SK-N-SH (cell line): ENCODE measurements at regions not wholly inside any gene's neighbourhood (a gene's known extent, or its start where the extent isn't known, plus 50 kb on each side); places are given as distances from the start of the nearest gene placed in this dataset.

ENCODE experiments used
- CTCF ChIA-PET: fragments of 300-600, 350-600 bp; formaldehyde crosslinking; extraction: SDS; loops from one replicate; lab custom pipeline; 2021; lab: Yijun Ruan, JAX
- POLR2A ChIA-PET: fragments of 350-600 bp; sonication (Branson Sonifier 250); formaldehyde crosslinking; extraction: SDS; loops from one replicate; lab custom pipeline; 2020; ENCODE audit warnings: antibody characterized with exemption, inconsistent platforms; lab: Yijun Ruan, JAX
- DNase-seq: peaks from one replicate; pipeline ENCODE4 v3.0.0; 2012
- H2AFZ ChIP-seq: fragments of 200-600 bp; sonication (generic); 2 replicates; pipeline ENCODE4 v1.8.1; 2016; ENCODE audit warnings: antibody characterized with exemption, mild to moderate bottlenecking, low read depth
- H3F3A ChIP-seq: fragments of 200-600 bp; sonication (generic); replicated peaks from 2 replicates; pipeline ENCODE3; 2016; ENCODE audit warnings: antibody characterized with exemption, mild to moderate bottlenecking; ENCODE audit not compliant: insufficient read depth
- H3K27ac ChIP-seq, 2 experiments: fragments of 200-500 bp in 1 of 2; fragments of 200-600 bp in 1 of 2; sonication (Bioruptor generic) in 1 of 2; sonication (generic), shearing (Covaris generic) in 1 of 2; 2 replicates each; pipeline versions ENCODE4 v1.5.1 to v1.6.1; 2014 to 2016; ENCODE audit warnings: low read depth in 2 of 2, inconsistent platforms in 1 of 2, low read length in 1 of 2, mild to moderate bottlenecking in 1 of 2, mixed read lengths in 1 of 2
- H3K27me3 ChIP-seq: fragments of 200-600 bp; sonication (generic), shearing (Covaris generic); 2 replicates; pipeline ENCODE4 v1.6.1; 2016; ENCODE audit warnings: mixed run types; ENCODE audit not compliant: insufficient read depth
- H3K36me3 ChIP-seq, 2 experiments: fragments of 200-500 bp in 1 of 2; fragments of 200-600 bp in 1 of 2; sonication (Bioruptor generic) in 1 of 2; sonication (generic) in 1 of 2; replicated peaks in 1 of 2; 2 replicates each; pipeline versions ENCODE3 to v1.5.1; 2014 to 2016; ENCODE audit warnings: low read length in 1 of 2, mild to moderate bottlenecking in 1 of 2; ENCODE audit not compliant: insufficient read depth in 2 of 2, control insufficient read depth in 1 of 2
- H3K4me1 ChIP-seq, 2 experiments: fragments of 200-500 bp in 1 of 2; fragments of 200-600 bp in 1 of 2; sonication (Bioruptor generic) in 1 of 2; sonication (generic), shearing (Covaris generic) in 1 of 2; 2 replicates each; pipeline versions ENCODE4 v1.5.1 to v1.6.1; 2014 to 2016; ENCODE audit warnings: low read depth in 1 of 2, low read length in 1 of 2, mixed run types in 1 of 2; ENCODE audit not compliant: insufficient read depth in 2 of 2, control insufficient read depth in 1 of 2
- H3K4me2 ChIP-seq: fragments of 200-600 bp; sonication (generic), shearing (Covaris generic); 2 replicates; pipeline ENCODE4 v1.6.1; 2017; ENCODE audit warnings: mixed run types
- H3K4me3 ChIP-seq, 2 experiments: fragments of 200-500 bp in 1 of 2; fragments of 200-600 bp in 1 of 2; sonication (Bioruptor generic) in 1 of 2; sonication (generic), shearing (Covaris generic) in 1 of 2; 2 replicates each; pipeline versions ENCODE4 v1.5.1 to v1.8.1; 2014 to 2016; ENCODE audit warnings: low read depth in 2 of 2, inconsistent platforms in 1 of 2, low read length in 1 of 2, mild to moderate bottlenecking in 1 of 2, mixed read lengths in 1 of 2, moderate library complexity in 1 of 2
- H3K79me2 ChIP-seq: fragments of 200-600 bp; sonication (generic); 2 replicates; pipeline ENCODE4 v1.8.1; 2017; ENCODE audit warnings: mild to moderate bottlenecking; ENCODE audit not compliant: insufficient read depth
- H3K9ac ChIP-seq: fragments of 200-600 bp; sonication (generic); 2 replicates; pipeline ENCODE4 v1.6.1; 2017; ENCODE audit warnings: mixed run types
- H3K9me2 ChIP-seq: fragments of 200-600 bp; sonication (generic); 2 replicates; pipeline ENCODE4 v1.6.1; 2017; ENCODE audit warnings: mixed run types
- H3K9me3 ChIP-seq: fragments of 200-600 bp; sonication (generic); 2 replicates; pipeline ENCODE4 v1.6.1; 2017; ENCODE audit warnings: mixed run types, mild to moderate bottlenecking, moderate library complexity
- H4K20me1 ChIP-seq: fragments of 200-600 bp; sonication (generic); 2 replicates; pipeline ENCODE4 v1.6.1; 2017; ENCODE audit warnings: mild to moderate bottlenecking, mixed run types; ENCODE audit not compliant: insufficient read depth
- ELF1 ChIP-seq: IDR thresholded peaks from 2 replicates; pipeline ENCODE4 v1.4.0; 2012
- EP300 ChIP-seq, 2 experiments: IDR thresholded peaks; 2 replicates each; pipeline versions ENCODE4 v1.4.0 to v1.6.1; 2012; ENCODE audit warnings: borderline replicate concordance in 1 of 2, low read depth in 1 of 2, low read length in 1 of 2
- EZH2phosphoT487 ChIP-seq: fragments of 200-600 bp; sonication (generic); IDR thresholded peaks from 2 replicates; pipeline ENCODE4 v1.6.1; 2017; ENCODE audit warnings: low read depth, mixed run types, mild to moderate bottlenecking, antibody characterized with exemption, moderate library complexity, borderline replicate concordance
- FOXJ3 ChIP-seq: sonication (generic); formaldehyde crosslinking; IDR thresholded peaks from 2 replicates; pipeline ENCODE4 v1.5.1; 2020; ENCODE audit warnings: mild to moderate bottlenecking, missing genetic modification reagents
- FOXM1 ChIP-seq: IDR thresholded peaks from 2 replicates; pipeline ENCODE4 v1.4.0; 2012; ENCODE audit warnings: low read depth, mild to moderate bottlenecking
- GABPA ChIP-seq: IDR thresholded peaks from 2 replicates; pipeline ENCODE4 v1.4.0; 2012; ENCODE audit warnings: low read depth, mild to moderate bottlenecking
- GATA2 ChIP-seq: sonication (generic); formaldehyde crosslinking; IDR thresholded peaks from 2 replicates; pipeline ENCODE4 v1.5.0; 2020; ENCODE audit warnings: mild to moderate bottlenecking, missing genetic modification reagents
- IRF3 ChIP-seq: fragments of 150-350 bp; IDR thresholded peaks from 2 replicates; pipeline ENCODE4 v1.6.1; 2016; ENCODE audit warnings: mild to moderate bottlenecking, low read depth, low read length
- MAX ChIP-seq: IDR thresholded peaks from 2 replicates; pipeline ENCODE4 v1.4.0; 2012; ENCODE audit warnings: low read depth
- PBX3 ChIP-seq: IDR thresholded peaks from 2 replicates; pipeline ENCODE4; 2012
- POLR2AphosphoS5 ChIP-seq: IDR thresholded peaks from 2 replicates; pipeline ENCODE4 v1.6.1; 2012; ENCODE audit warnings: low read depth, low read length
- RAD21 ChIP-seq: IDR thresholded peaks from 2 replicates; pipeline ENCODE4 v1.6.1; 2012; ENCODE audit warnings: mild to moderate bottlenecking, low read length
- RCOR1 ChIP-seq: fragments of 150-350 bp; IDR thresholded peaks from 2 replicates; pipeline ENCODE4 v1.6.1; 2017; ENCODE audit warnings: antibody characterized with exemption, low read length
- REST ChIP-seq: IDR thresholded peaks from 2 replicates; pipeline ENCODE4 v1.6.1; 2012; ENCODE audit warnings: mild to moderate bottlenecking, low read depth, low read length, moderate library complexity
- RFX5 ChIP-seq: IDR thresholded peaks from 2 replicates; pipeline ENCODE4 v1.6.1; 2012; ENCODE audit warnings: mild to moderate bottlenecking, improper control_type of control experiment, low read length
- TEAD4 ChIP-seq: IDR thresholded peaks from 2 replicates; pipeline ENCODE4 v1.4.0; 2012; ENCODE audit warnings: mild to moderate bottlenecking, borderline replicate concordance; ENCODE audit not compliant: insufficient read depth
- USF1 ChIP-seq: IDR thresholded peaks from 2 replicates; pipeline ENCODE4 v1.4.0; 2012; ENCODE audit warnings: low read depth, borderline replicate concordance
- USF2 ChIP-seq: fragments of 150-350 bp; IDR thresholded peaks from 2 replicates; pipeline ENCODE4 v1.6.1; 2017; ENCODE audit warnings: antibody characterized with exemption, low read length, low read depth, borderline replicate concordance
- WGBS: methylation state at CpG from one replicate; pipeline ENCODE4 v1.1.6; 2017; ENCODE audit warnings: low lambda C conversion rate; 5-methylcytosine and 5-hydroxymethylcytosine counted together

GRCh38 chr1:83029916-83030315, 969.0 kb downstream of the TTLL7 start:
- Histone ChIP-seq H3F3A (peaks cover 20% of the 10 kb centered on the region), H3K4me3 (no peak overlapping the region), H3K27ac (no peak overlapping the region), H3K27me3 (no peaks in the 10 kb centered on the region), H4K20me1 (no peaks in the 10 kb centered on the region), H3K4me1 (peaks cover 0 to 7% of the 10 kb centered on the region in 2 experiments; a peak in 2 of 4 replicates), H2AFZ (no peak overlapping the region), H3K9ac (no peak overlapping the region), H3K36me3 (no peaks in the 10 kb centered on the region), H3K9me2 (no peaks in the 10 kb centered on the region), H3K9me3 (no peaks in the 10 kb centered on the region), H3K4me2 (no peak overlapping the region), H3K79me2 (no peaks in the 10 kb centered on the region)
- CTCF ChIA-PET, result no interaction called here
- POLR2A ChIA-PET, result no interaction called here
- no peak for TF ChIP-seq TEAD4
- DNase-seq, result no peak

GRCh38 chr1:83029050-83029449, 969.9 kb downstream of the TTLL7 start:
- Histone ChIP-seq H3K4me3 (no peak overlapping the region), H2AFZ (no peak overlapping the region), H3K9me3 (no peaks in the 10 kb centered on the region), H3K9ac (no peak overlapping the region), H3K79me2 (no peaks in the 10 kb centered on the region), H3K4me2 (no peak overlapping the region), H3K36me3 (no peaks in the 10 kb centered on the region), H3K27ac (no peak overlapping the region), H3F3A (peaks cover 13% of the 10 kb centered on the region), H3K9me2 (no peaks in the 10 kb centered on the region), H3K4me1 (peaks cover 2 to 4% of the 10 kb centered on the region in 2 experiments; a peak in 3 of 4 replicates), H4K20me1 (no peaks in the 10 kb centered on the region), H3K27me3 (no peaks in the 10 kb centered on the region)
- CTCF ChIA-PET, result no interaction called here
- TF ChIP-seq MAX (no peak), USF2 (no peak), ELF1 (no peak), GABPA (no peak), RCOR1 (no peak), USF1 (no peak), IRF3 (no peak), EZH2phosphoT487 (no peak), FOXM1 (no peak), POLR2AphosphoS5 (no peak), TEAD4 (no peak), RAD21 (no peak), FOXJ3 (no peak), RFX5 (no peak), PBX3 (no peak), REST (no peak), EP300 (IDR thresholded peaks at IDR 0.05; ENCODE audit: borderline replicate concordance in 1 of 2, low read depth in 1 of 2, low read length in 1 of 2) (no peak), GATA2 (no peak)
- DNase-seq, result no peak
- POLR2A ChIA-PET, result no interaction called here
- WGBS, result 67% methylated on average over 3 of the region's 3 CpGs
